Loucy (cell line): ENCODE measurements at regions not wholly inside any gene's neighbourhood (a gene's known extent, or its start where the extent isn't known, plus 50 kb on each side); places are given as distances from the start of the nearest gene placed in this dataset.

Experiments used
- H2AFZ ChIP-seq: fragments of 200-600 bp; sonication (generic); 2 replicates; pipeline ENCODE4 v1.6.0; 2016; ENCODE audit warnings: antibody characterized with exemption, mild to moderate bottlenecking, low read length, moderate library complexity
- H3F3A ChIP-seq: fragments of 200-600 bp; 2 replicates; pipeline ENCODE4 v1.6.0; 2016; ENCODE audit warnings: antibody characterized with exemption, low read depth, mild to moderate bottlenecking
- H3K27me3 ChIP-seq: fragments of 200-600 bp; sonication (generic); 2 replicates; pipeline ENCODE4 v1.6.1; 2014; ENCODE audit warnings: low read length, mild to moderate bottlenecking; ENCODE audit not compliant: insufficient read depth, poor library complexity, severe bottlenecking
- H3K36me3 ChIP-seq: fragments of 200-600 bp; sonication (generic); 2 replicates; pipeline ENCODE4 v1.6.1; 2016; ENCODE audit warnings: low read length; ENCODE audit not compliant: insufficient read depth
- H3K4me1 ChIP-seq: fragments of 200-600 bp; sonication (generic); 2 replicates; pipeline ENCODE4 v1.5.1; 2014; ENCODE audit warnings: low read length, mild to moderate bottlenecking; ENCODE audit not compliant: insufficient read depth, poor library complexity, severe bottlenecking
- H3K4me2 ChIP-seq: fragments of 200-600 bp; sonication (generic); 2 replicates; pipeline ENCODE4 v1.6.0; 2014; ENCODE audit warnings: antibody characterized with exemption, low read length, low read depth, mild to moderate bottlenecking; ENCODE audit not compliant: poor library complexity, severe bottlenecking
- H3K4me3 ChIP-seq: fragments of 200-600 bp; sonication (generic); 2 replicates; pipeline ENCODE4 v1.5.1; 2014; ENCODE audit warnings: low read length, mild to moderate bottlenecking, mixed read lengths; ENCODE audit not compliant: poor library complexity, severe bottlenecking
- H3K79me2 ChIP-seq: fragments of 200-600 bp; sonication (generic); 2 replicates; pipeline ENCODE4 v1.6.1; 2014; ENCODE audit warnings: low read length; ENCODE audit not compliant: insufficient read depth
- H3K9ac ChIP-seq: fragments of 200-600 bp; sonication (generic); 2 replicates; pipeline ENCODE4 v1.6.0; 2014; ENCODE audit warnings: mild to moderate bottlenecking, low read depth, low read length, moderate library complexity; ENCODE audit not compliant: poor library complexity, severe bottlenecking
- H3K9me2 ChIP-seq: fragments of 200-600 bp; sonication (generic); replicated peaks from 2 replicates; pipeline ENCODE4 v1.6.1; 2016; ENCODE audit warnings: low read depth, low read length, mixed read lengths
- H3K9me3 ChIP-seq: fragments of 200-600 bp; sonication (generic); 2 replicates; pipeline ENCODE4 v1.6.1; 2014; ENCODE audit warnings: mild to moderate bottlenecking, antibody characterized with exemption, low read length, low read depth; ENCODE audit not compliant: insufficient read depth
- H4K20me1 ChIP-seq: fragments of 200-600 bp; sonication (generic); 2 replicates; pipeline ENCODE4 v1.6.0; 2014; ENCODE audit warnings: antibody characterized with exemption, low read length, mild to moderate bottlenecking; ENCODE audit not compliant: insufficient read depth, poor library complexity, severe bottlenecking
- CTCF ChIP-seq: fragments of 200-600 bp; sonication (generic); conservative IDR thresholded peaks from 2 replicates; pipeline ENCODE4 v1.5.1; 2014; ENCODE audit warnings: mild to moderate bottlenecking, antibody characterized with exemption, low read length
- EZH2phosphoT487 ChIP-seq: fragments of 200-600 bp; IDR thresholded peaks from 2 replicates; pipeline ENCODE4 v1.6.1; 2018; ENCODE audit warnings: antibody characterized with exemption, mild to moderate bottlenecking, moderate library complexity, borderline replicate concordance

- no peaks in the 10 kb centered on the region for H3K9me2 ChIP-seq
- no peaks in the 10 kb centered on the region for H3K36me3 ChIP-seq
- H4K20me1 ChIP-seq = no peaks in the 10 kb centered on the region
- H3K4me2 ChIP-seq = no peak overlapping the region
- H3K4me1 ChIP-seq = peaks cover 7% of the 10 kb centered on the region
- H3K9me3 ChIP-seq = no peaks in the 10 kb centered on the region
- H3K79me2 ChIP-seq = no peaks in the 10 kb centered on the region
- H2AFZ ChIP-seq = no peak overlapping the region
- H3F3A ChIP-seq = no peaks in the 10 kb centered on the region
- TF ChIP-seq CTCF (no peak), EZH2phosphoT487 (no peak)
- no peaks in the 10 kb centered on the region for H3K27me3 ChIP-seq
- H3K4me3 ChIP-seq = no peak overlapping the region
- no peak overlapping the region for H3K9ac ChIP-seq
Measured at GRCh38 chr15:61697796-61698195, 362.5 kb downstream of the VPS13C start.

GRCh38 chr15:61689067-61689466 is 371.2 kb downstream of the VPS13C start:
- Histone ChIP-seq H3K4me1 (no peaks in the 10 kb centered on the region), H3K9me3 (no peaks in the 10 kb centered on the region), H3F3A (no peaks in the 10 kb centered on the region), H3K9me2 (no peaks in the 10 kb centered on the region), H3K9ac (no peak overlapping the region), H3K79me2 (no peaks in the 10 kb centered on the region), H3K4me3 (no peak overlapping the region), H3K36me3 (no peaks in the 10 kb centered on the region), H4K20me1 (no peaks in the 10 kb centered on the region), H3K27me3 (no peaks in the 10 kb centered on the region), H2AFZ (no peak overlapping the region), H3K4me2 (no peak overlapping the region)
- TF ChIP-seq EZH2phosphoT487 (no peak), CTCF (no peak)

GRCh38 chr15:61687651-61688050 is 372.6 kb downstream of the VPS13C start:
- no peaks in the 10 kb centered on the region for H3K36me3 ChIP-seq
- no peak overlapping the region for H3K9ac ChIP-seq
- H3F3A ChIP-seq = no peaks in the 10 kb centered on the region
- H3K4me2 ChIP-seq = no peak overlapping the region
- no peaks in the 10 kb centered on the region for H3K4me1 ChIP-seq
- H3K79me2 ChIP-seq = no peaks in the 10 kb centered on the region
- H3K27me3 ChIP-seq = no peaks in the 10 kb centered on the region
- no peaks in the 10 kb centered on the region for H4K20me1 ChIP-seq
- no peak for TF ChIP-seq CTCF
- no peak for TF ChIP-seq EZH2phosphoT487
- H3K9me2 ChIP-seq = no peaks in the 10 kb centered on the region
- no peaks in the 10 kb centered on the region for H3K9me3 ChIP-seq
- no peak overlapping the region for H2AFZ ChIP-seq
- no peak overlapping the region for H3K4me3 ChIP-seq
